ENCODE measurements at regions not wholly inside any gene's neighbourhood (a gene's known extent, or its start where the extent isn't known, plus 50 kb on each side); places are given as distances from the start of the nearest gene placed in this dataset.

- Mint-ChIP-seq H3K4me3 (ENCODE audit: unreplicated experiment) (no peak overlapping the region), H3K9me3 (ENCODE audit: unreplicated experiment) (no peaks in the 10 kb centered on the region), H3K36me3 (ENCODE audit: unreplicated experiment) (no peaks in the 10 kb centered on the region), H3K4me1 (ENCODE audit: unreplicated experiment) (no peaks in the 10 kb centered on the region), H3K27me3 (ENCODE audit: unreplicated experiment) (no peaks in the 10 kb centered on the region), H3K27ac (ENCODE audit: unreplicated experiment) (no peak overlapping the region)
- DNase-seq (ENCODE audit: extremely low spot score, unreplicated experiment): no peak
- no peak for TF ChIP-seq CTCF (IDR thresholded peaks at IDR 0.05)
Measured at GRCh38 chr12:32997471-32997870, 100.9 kb upstream of the PKP2 start.

DNA sequence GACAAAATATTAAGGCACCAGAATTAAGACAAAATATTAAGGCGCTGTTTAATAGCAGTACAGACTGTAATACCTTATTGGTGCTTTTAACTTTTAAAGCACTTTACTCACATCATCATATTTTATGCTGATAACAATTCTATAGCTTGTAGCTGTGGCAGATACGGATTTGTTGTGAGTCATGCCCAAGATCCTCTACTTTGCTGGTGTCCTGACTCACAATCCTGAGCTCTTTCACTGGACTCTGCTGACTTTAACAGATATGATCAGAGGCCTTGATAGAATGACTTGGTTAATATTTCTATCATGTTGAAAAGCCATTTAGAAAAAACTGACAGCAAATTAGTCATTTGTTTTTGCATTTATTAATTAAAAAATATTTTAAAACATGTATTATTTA lies 99.0 kb upstream of the PKP2 start:
- Mint-ChIP-seq H3K36me3 (ENCODE audit: unreplicated experiment) (no peaks in the 10 kb centered on the region), H3K4me1 (ENCODE audit: unreplicated experiment) (no peaks in the 10 kb centered on the region), H3K9me3 (ENCODE audit: unreplicated experiment) (no peaks in the 10 kb centered on the region), H3K27me3 (ENCODE audit: unreplicated experiment) (no peaks in the 10 kb centered on the region), H3K4me3 (ENCODE audit: unreplicated experiment) (no peak overlapping the region), H3K27ac (ENCODE audit: unreplicated experiment) (no peak overlapping the region)
- DNase-seq (ENCODE audit: extremely low spot score, unreplicated experiment): no peak
- TF ChIP-seq CTCF (IDR thresholded peaks at IDR 0.05): no peak

DNA sequence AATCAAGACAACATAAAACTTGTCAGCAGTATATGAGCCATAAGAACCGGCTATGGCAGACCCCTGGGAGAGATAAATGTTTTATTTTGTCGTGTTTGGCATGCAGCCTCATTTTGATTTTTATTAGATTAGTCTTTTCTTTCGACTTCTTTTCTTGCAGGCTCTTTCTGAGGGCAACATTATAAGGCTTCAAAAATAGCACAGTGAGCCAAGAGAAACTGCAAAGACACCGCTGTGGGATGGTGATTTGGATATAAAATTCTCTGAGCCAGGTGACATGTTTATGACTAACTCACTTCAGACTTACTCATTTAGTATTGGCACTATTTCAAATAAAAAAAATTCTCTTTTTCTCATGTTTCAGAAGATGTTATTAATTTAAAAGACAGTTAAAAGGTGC lies 96.8 kb upstream of the PKP2 start:
- no peak for DNase-seq (ENCODE audit: extremely low spot score, unreplicated experiment)
- H3K27me3 Mint-ChIP-seq (ENCODE audit: unreplicated experiment): peaks cover 7% of the 10 kb centered on the region
- no peak overlapping the region for H3K27ac Mint-ChIP-seq (ENCODE audit: unreplicated experiment)
- H3K9me3 Mint-ChIP-seq (ENCODE audit: unreplicated experiment): no peaks in the 10 kb centered on the region
- H3K4me3 Mint-ChIP-seq (ENCODE audit: unreplicated experiment): no peak overlapping the region
- H3K36me3 Mint-ChIP-seq (ENCODE audit: unreplicated experiment): no peaks in the 10 kb centered on the region
- H3K4me1 Mint-ChIP-seq (ENCODE audit: unreplicated experiment): no peaks in the 10 kb centered on the region
- TF ChIP-seq CTCF (IDR thresholded peaks at IDR 0.05): no peak

GRCh38 chr12:32989705-32990104 lies 93.1 kb upstream of the PKP2 start:
- no peaks in the 10 kb centered on the region for H3K4me1 Mint-ChIP-seq (ENCODE audit: unreplicated experiment)
- no peak overlapping the region for H3K27ac Mint-ChIP-seq (ENCODE audit: unreplicated experiment)
- peaks cover 7% of the 10 kb centered on the region for H3K27me3 Mint-ChIP-seq (ENCODE audit: unreplicated experiment)
- no peak for TF ChIP-seq CTCF (IDR thresholded peaks at IDR 0.05)
- no peaks in the 10 kb centered on the region for H3K9me3 Mint-ChIP-seq (ENCODE audit: unreplicated experiment)
- no peaks in the 10 kb centered on the region for H3K36me3 Mint-ChIP-seq (ENCODE audit: unreplicated experiment)
- H3K4me3 Mint-ChIP-seq (ENCODE audit: unreplicated experiment): no peak overlapping the region
- DNase-seq (ENCODE audit: extremely low spot score, unreplicated experiment): no peak

DNA sequence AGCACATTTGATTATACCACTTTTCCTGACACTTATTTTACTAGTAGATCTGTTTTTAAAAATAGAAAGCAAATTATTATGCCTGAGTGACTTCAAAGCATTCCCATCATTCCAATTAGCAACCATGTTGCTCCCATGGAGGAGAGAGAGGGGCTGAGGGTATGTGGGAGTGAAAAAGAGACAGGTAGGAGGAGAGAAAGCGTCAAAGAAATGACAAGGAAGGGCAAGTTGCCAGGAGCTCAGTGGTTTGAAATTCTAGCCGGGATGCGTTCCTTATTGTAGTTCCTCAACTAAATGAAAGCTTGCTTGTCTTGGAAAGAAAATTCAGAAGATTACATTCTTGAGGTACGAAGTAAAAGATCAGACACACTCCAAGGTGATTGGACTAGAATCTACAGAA lies 92.4 kb upstream of the PKP2 start:
- Mint-ChIP-seq H3K27ac (ENCODE audit: unreplicated experiment) (no peak overlapping the region), H3K4me3 (ENCODE audit: unreplicated experiment) (no peak overlapping the region), H3K36me3 (ENCODE audit: unreplicated experiment) (no peaks in the 10 kb centered on the region), H3K4me1 (ENCODE audit: unreplicated experiment) (no peaks in the 10 kb centered on the region), H3K9me3 (ENCODE audit: unreplicated experiment) (no peaks in the 10 kb centered on the region), H3K27me3 (ENCODE audit: unreplicated experiment) (peaks cover 7% of the 10 kb centered on the region)
- DNase-seq (ENCODE audit: extremely low spot score, unreplicated experiment): no peak
- no peak for TF ChIP-seq CTCF (IDR thresholded peaks at IDR 0.05)
